GM19463 (cell line): ENCODE measurements at regions not wholly inside any gene's neighbourhood (a gene's known extent, or its start where the extent isn't known, plus 50 kb on each side); places are given as distances from the start of the nearest gene placed in this dataset.

Experiments
- ATAC-seq: cut with Tn5 transposase; IDR thresholded peaks from one replicate; pipeline ENCODE4 v1.9.1; 2021; ENCODE audit warnings: mild to moderate bottlenecking, moderate library complexity; ENCODE audit not compliant: unreplicated experiment

DNA sequence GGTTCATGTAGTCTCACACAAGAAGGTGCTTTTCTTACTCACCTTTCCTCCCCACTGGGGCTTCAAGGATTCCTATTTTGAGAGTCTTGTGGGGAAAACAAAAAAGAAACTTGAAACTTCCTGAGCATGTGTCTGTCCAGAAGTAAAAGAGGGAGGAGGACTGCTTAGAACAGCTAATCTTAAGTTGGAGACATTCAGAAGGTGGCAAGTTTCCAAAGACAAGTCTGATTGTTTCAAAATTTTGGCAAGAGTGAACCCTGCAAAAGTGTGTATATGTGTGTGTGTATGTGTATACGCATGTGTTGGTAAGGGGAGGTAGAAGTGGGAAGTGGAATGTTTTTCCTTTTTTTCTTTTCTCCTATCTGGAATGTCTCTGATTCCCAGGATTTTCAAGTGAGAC lies 189.0 kb upstream of the FRMPD4 start:
- ATAC-seq, result no peak

DNA sequence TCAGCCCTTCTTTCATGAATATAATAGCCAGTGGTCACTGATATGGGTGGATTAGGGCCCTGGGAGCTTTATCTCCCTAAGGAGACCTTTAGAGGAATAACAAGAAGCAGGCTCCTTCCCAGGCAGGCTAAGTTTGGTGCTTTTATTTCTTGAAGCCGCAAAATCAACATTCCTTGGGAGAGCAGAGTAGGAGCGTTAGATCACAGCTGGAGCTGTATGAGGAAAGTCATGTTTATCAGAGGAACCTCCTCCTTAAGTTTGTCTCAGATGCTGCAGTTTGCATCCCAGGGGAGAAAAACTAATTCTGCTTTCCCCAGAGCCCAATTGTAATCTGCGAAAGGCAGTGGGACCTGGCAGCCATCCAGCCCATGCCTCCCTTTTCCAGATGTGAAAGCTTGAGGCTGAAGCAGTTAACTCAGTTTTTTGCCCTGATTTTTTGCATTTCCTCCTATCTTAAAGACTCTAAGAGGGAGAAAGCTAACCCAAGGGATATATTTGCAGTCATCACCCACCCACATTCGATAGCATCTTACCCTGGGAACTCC lies 186.0 kb upstream of the FRMPD4 start:
- no peak for ATAC-seq

DNA sequence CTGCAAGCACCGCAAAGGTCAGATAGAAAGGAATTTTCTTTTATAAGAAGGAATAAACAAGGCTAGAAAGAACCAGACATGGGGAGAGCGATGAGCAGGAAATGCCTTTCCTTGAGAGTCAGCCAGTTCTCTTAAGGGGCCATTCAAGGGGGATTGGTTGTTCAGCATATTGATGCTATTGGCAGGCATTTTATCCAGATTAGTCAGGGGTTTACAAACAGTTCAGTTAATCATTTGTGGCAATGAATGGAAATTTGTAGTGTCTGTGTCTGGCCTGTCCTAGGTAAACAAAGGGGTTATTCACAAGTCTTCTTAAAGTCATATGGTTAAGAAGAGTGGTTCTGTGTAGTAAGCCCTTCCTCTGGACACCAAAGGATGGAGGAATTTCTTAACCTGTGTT lies 184.7 kb upstream of the FRMPD4 start:
- no peak for ATAC-seq

DNA sequence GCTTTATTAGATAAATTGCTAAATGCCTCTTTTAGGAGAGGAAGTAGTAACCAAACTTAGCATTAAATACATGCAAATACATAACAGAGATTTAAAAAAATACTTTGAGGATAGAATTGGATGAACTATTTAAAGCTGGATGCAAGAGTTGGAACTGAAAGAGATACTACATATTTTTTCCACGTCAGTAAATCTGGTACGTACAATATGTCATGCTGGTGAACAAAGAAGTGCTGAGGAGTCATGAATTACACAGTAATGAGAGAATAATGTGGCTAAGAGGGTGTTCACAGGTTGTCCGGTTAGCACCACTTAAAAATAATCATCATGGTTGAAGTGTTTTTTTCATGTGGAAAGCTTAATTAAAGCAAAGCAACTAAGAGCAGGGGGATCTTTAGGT lies 184.1 kb upstream of the FRMPD4 start:
- ATAC-seq, result no peak

DNA sequence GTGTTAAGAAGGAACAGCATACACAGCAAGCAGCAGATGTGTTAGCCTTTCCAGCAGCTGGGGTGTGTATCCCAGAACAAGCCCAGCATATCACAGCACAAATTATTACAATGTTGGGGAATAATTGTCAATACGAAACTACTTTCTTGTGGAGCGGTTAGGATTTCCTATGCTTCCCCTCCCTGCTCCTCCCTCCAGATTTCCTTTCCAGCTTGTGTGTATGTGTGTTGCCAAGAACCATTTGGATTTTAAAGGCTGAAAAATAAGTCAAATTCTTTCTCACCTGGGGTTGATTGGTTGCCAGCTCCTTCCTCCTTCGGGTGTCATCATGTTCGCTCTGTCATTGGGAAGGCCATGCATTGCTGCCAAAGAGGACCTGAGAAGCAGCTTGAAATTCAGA lies 178.2 kb upstream of the FRMPD4 start:
- ATAC-seq, result no peak

DNA sequence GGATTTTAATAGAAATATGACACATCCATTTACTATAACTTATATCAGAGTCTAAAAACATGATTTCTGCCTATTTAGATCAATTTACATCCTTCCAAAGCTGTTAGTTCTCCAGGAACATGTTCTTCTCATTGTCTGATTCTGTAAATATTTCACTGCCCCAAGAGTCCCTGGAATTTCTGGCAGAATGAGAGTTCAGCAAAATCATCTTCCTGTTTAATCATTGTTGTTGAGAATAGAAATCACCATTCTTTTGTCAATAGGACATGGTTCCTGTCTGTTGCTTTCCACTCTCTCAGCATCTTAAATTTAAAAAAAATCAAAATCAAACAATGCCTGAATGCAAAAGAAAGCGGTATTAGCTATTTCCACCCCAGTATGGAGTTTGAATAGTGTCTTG lies 172.8 kb upstream of the FRMPD4 start:
- ATAC-seq, result no peak

DNA sequence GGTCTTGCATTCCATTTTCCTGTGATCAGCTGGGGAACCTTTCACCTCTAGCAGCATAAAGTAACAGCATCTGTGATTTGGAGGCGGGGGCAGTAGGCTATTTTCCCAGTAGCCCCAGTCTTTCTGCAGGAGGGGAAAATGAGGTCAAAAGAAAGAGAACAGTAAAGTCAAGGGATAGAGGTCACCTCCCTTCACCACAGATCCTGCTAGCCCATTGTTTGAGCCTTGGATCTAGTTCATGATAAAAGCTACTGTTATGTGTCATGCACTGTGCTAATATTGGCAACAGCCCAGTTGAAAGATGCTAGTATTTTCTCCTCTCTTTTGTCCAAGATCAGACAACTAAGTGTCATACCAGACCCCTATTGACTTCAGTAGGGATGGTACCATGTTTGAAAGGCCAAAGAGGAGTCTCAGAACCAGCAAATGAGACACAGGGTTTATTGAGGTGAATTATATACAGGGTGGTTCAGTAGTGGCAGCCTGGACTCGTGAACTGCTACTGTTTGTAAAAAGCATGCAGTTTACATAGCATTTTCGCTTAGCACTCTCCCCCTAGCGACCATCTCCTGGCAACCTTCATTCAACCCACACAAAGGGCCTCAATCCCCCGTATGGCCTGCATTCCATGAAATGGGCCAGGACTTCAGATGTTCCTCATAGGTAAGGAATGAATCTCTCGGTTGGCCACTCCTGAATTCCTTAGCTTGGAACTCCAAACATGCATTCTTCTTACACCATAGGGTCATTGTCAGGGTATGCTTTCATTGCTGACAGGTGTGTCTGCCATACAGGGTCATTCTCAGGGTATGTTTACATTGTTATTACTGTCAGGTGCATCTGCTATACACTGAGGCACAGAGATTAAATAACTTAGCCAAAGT lies 170.0 kb upstream of the FRMPD4 start:
- ATAC-seq, result no peak

DNA sequence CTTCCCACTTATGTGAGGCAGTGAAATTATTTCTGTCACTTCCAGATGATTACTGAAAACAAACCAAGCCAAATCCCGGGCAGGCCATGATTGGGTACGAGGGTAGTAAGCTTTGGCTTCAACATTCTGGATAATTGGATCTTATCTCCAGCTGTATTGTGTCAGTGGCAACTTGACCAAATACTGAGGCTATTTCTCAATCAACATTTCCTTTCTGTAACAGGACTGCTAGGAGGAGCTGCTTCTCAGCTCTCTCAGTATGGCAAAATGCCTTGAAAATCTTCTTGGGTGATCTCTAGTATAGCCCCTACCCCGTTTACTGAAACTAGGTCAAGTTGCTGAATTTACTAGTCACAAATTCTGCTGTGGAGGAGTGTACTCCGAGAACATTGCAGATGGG lies 169.3 kb upstream of the FRMPD4 start:
- no peak for ATAC-seq

DNA sequence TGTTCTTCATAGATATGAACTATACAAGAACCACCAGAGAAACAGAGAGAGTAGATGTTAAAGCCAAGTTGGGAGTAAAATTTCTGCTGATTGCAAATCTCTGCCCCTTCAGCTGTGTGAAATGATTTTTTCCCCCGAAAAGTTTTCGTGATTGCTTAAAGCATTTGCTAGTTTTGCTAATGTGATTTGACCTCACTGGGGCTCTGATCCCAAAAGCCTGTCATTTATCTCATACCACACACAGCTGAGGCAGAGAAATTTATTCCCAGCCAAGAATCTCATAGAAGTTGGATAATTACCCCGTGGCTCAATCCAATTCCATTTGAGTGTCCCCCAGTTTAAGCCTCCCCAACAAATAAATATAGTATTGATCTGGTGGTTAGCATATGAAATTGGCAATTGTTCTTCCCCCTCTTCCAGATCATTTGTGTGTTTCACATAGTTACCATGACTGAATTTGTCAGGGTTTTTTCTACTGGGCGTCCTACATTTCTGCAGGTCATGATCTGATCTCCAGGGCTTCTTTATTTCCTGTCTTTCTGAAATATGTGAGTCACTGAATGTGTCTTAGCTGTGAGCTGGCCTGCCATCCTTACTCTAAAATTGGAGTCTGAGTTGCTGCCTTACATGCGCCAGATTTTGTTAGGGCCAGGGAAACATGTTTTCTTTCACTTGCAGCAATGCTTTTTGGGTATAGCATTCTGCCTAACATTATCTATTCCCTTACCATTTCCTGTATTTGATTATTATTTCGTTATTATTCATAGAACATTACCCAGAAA lies 167.5 kb upstream of the FRMPD4 start:
- ATAC-seq, result no peak

DNA sequence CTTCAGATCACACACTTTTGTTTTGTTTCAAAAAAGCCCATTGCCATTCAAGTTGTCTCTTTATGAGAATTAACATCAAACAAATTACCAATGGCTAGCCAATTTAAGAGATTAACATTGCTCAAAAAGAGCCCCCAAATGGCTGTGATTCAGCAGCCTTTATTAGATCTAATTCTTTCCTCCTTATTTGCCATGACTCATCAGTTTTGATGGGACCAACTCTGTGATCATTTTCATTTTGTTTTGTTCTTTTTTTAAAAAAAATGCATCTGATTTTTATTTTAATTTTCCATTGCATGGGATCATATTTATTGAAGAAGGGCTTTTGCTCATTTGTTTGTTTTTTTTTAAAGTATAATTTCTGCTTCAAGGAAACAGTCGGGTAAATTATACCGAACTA lies 161.6 kb upstream of the FRMPD4 start:
- no peak for ATAC-seq

DNA sequence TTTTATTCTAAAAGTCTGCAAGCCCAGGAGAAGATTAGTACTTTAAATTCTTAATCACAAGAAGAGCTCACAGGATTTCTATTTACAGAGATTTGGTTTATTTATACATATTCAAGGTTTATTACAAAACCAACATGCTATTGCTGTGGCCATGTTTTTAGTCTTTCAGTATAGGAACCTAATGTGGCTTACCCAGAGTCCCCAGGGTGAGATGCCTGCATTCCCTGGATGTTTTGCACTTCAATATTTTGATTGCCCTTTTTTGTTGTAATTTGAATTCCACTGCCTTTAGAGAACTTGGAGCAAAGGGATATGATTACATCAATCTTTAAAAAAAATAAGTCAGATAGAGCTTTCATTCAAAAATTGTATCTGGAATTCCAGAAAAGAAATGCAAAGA lies 146.0 kb upstream of the FRMPD4 start:
- no peak for ATAC-seq

DNA sequence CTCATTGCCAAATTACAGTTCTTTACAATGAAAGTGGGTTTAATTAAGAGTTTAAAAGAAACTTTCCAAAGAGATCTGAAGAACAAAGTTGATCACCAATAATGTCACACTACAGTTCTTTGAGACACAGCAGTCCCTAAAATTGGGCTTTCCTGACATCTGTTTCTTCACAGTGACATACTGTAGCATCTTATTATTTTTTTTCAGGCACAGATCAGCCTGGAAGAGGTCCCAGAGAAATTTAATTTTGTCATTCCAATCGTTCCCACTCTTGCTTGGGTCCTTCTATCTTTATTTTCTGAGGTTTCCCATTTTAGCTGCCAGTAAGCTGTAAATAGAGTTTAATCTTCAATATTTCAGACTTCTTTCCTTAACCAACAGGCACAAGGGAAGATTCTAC lies 143.1 kb upstream of the FRMPD4 start:
- no peak for ATAC-seq

DNA sequence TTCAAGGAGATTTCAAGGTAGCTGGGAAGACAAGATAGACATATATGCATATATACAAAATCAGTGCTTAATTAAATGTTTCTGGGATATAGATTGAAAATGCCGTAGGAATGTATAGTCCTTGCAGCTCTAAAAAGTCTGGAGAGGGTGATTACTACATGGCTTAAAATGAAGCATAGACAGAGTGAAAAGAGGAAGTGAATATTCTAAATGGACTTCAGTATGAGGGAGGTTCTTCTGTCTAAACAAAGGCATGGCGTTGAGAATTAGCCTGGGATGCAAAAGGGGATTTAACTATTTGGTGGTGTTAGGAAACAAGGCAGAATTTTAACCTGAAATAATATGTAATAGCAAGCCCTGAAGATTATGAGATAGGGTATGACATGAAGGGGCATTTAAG lies 141.5 kb upstream of the FRMPD4 start:
- ATAC-seq, result no peak

DNA sequence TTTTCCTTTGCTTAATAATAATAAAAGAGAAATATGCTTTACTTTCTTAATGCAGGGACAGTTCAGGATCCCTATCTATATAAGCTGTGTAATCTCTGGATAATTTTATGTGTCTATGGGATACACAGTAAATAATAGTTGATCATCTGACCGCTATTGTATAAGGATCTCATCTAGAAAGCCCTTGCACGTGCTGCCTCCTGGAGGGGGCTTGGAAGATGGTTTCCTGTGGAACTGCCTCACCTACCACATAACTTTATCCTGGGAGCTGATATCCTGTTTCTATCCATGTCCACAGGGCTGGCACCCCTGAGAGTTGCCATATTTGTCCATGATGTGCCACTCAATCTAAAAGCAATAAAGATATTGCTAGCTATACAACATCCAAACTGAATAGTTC lies 139.3 kb upstream of the FRMPD4 start:
- ATAC-seq, result no peak

DNA sequence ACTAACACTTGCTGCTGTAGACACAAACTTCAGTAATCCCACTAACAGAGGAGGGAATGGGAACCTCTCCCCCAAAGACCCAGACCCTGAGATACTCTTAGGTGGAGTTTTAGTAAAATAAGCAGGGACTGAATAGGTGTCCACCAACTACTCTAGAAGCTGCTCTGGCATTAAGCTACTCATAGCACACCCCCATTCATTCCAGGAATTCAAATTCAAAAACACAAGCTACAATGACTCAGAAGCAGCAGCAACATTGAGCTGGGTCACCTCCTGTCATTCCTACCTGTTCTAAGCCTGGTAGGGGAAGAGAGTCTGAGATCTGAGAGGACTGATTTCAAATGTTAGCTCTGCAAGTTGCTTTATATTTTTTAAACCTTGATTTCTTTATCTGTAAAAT lies 135.4 kb upstream of the FRMPD4 start:
- ATAC-seq, result no peak

DNA sequence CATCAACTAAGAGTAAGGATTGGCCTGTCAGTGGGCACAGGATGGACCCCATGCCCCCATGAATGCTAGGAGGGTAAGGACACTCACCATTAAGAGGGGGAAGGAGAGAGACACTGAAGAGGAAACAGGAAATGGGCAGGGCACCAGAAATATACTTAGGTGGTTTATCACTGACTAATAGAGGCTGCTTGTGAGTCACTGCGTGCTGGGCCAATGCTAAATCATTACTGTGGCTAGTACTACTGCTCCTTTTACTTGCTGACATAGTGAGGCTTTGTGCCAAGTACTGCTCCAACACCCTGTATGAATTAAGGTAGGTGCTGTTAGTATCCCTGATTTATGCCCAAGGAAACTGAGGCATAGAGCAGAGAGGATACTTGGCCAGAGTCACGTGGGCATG lies 130.4 kb upstream of the FRMPD4 start:
- ATAC-seq, result peak; percentile 89

DNA sequence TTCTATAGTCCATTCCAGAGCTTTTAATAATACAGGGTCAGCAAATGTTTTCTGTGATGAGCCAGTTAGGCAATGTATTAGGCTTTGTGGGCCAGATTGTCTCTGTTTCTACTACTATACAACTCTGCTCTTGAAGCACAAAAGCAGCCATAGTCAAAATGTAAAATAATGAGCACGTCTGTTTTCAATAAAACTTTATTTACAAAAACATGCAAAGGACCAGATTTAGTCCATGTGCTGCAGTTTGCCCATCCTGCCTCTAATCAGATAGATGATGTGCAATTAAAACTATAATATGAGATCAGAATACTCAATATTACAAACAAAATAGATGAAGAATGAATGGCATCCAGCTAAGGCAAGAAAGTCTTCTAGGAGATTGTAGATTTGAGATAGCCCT lies 127.8 kb upstream of the FRMPD4 start:
- ATAC-seq, result no peak

DNA sequence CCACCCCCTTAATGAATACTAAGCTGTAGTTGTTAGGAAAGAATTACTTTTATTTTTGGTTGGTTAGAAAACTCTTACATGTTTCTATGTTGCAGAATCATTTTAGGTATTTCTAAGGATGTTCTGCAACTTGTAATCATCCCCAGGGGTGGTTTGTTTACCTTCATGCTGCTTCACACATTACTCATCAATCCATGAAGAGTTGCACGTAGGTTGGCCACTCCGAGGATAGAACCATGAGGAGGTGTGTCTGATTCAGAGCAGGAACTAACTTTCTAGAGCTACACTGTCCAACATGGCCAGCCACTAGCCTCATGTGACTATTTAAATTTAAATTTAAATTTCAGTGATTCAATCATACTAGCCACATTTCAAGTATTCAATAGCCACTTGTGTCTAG lies 127.2 kb upstream of the FRMPD4 start:
- ATAC-seq, result no peak

DNA sequence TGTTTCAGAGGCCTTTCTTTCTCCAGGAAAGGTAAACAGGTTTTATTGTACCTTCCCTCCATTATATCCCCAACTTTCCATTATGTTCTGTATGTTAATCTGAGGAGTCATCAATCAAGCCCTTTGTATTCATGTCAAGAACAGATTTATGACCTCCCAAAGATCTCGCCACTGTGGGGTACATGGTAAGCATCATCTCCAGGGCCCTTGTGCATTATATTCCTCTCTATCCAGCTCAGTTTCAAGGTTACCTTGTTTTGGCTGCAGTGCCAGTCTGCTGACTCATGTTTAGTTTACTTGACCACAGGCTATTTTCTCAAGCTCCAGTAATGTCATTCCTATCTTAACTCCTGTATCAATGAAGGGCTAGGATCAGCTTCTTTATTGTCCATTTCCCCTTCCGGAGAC lies 125.1 kb upstream of the FRMPD4 start:
- ATAC-seq, result no peak

DNA sequence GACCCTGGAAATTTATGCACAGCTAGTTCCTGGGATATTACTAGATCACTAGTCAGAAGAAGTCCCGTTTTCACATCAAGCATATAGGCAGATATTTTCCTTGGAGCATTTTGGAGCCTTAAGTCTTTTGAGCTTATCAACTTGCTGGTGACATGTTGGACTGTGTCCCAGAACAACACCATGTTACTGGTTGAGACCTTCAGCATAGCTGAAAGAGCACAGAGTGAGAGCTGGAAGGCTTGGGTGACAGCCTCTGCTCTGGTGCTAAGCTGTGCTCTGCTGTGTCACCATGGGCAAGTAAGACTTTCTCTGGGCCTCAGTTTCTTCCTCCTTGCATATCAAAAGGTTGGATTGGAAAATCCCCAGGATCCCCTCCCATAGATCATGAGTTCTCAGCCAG lies 116.6 kb upstream of the FRMPD4 start:
- ATAC-seq, result no peak

DNA sequence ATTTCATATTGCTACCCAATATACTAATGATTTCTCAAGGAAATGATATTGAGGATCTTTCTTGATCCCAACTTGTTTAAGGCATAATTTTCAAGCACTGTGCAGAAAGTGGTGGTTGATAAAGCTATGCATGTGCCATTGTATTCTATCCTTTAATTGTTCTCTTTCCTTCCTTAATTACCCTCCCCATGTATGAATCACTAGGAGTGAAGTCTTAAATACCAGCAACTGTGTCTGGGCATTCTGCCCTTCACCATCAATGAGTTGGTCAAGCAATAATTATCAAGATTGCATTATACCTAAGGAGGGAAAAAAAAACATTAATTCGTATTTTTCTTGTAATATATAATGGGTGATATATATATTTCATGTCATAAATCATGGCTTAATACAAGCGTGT lies 111.8 kb upstream of the FRMPD4 start:
- ATAC-seq, result no peak

DNA sequence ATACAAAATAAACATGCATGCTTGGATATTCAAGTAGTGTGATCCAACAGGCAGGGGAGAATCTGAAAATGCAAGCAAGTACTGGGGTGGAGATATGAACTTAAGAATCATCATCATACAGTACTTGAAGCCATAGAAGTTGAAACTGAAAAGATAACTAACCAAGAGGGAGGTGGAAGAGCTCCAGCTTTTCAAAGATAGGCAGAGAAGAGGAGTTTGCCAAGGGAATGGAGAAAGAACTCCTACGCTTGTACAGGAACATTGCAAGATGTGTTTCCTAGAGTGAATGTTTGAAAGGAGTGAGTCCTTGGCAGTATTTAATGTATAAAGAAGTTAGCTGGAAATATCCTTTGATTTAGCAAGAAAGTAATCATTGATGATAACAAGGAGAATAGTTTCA lies 106.2 kb upstream of the FRMPD4 start:
- ATAC-seq, result no peak
